Panc1 (cell line): ENCODE measurements at regions not wholly inside any gene's neighbourhood (a gene's known extent, or its start where the extent isn't known, plus 50 kb on each side); places are given as distances from the start of the nearest gene placed in this dataset.

Experiments
- ATAC-seq: fragments of 200-7000 bp; cut with Tn5 transposase; 2 replicates; pipeline ENCODE4 v1.9.1; 2020; ENCODE audit warnings: mild to moderate bottlenecking, moderate library complexity
- BruUV-seq: library from RNA; stranded (reverse); fragments of 400-500 nt; replicated peaks from 2 replicates; lab custom pipeline; 2021; lab: Mats Ljungman, UMichigan
- CTCF ChIA-PET: fragments of 300-600 bp; sonication (Branson Sonifier 250); formaldehyde crosslinking; loops from one replicate; lab custom pipeline; 2022; ENCODE audit warnings: antibody characterized with exemption; lab: Charles Lee
- POLR2A ChIA-PET: fragments of 300-600 bp; sonication (Branson Sonifier 250); formaldehyde crosslinking; loops from one replicate; lab custom pipeline; 2022; ENCODE audit warnings: antibody characterized with exemption; lab: Charles Lee
- DNase-seq: peaks from one replicate; pipeline ENCODE4 v3.0.0-alpha.2; 2010; ENCODE audit warnings: low read depth, low spot score
- H3K27ac ChIP-seq: 2 replicates; pipeline ENCODE4 v1.5.1; 2011; ENCODE audit warnings: mild to moderate bottlenecking, low read length, inconsistent platforms
- H3K27me3 ChIP-seq: fragments of 200-500 bp; sonication (Bioruptor generic); 2 replicates; pipeline ENCODE4 v1.6.0; 2014; ENCODE audit warnings: low read length, inconsistent platforms; ENCODE audit not compliant: control insufficient read depth, insufficient read depth
- H3K36me3 ChIP-seq: fragments of 200-500 bp; sonication (Bioruptor generic); 2 replicates; pipeline ENCODE4 v1.5.1; 2014; ENCODE audit warnings: inconsistent platforms, mild to moderate bottlenecking, low read length, moderate library complexity; ENCODE audit not compliant: control insufficient read depth, insufficient read depth
- H3K4me1 ChIP-seq: 2 replicates; pipeline ENCODE4 v1.5.1; 2011; ENCODE audit warnings: inconsistent platforms, mild to moderate bottlenecking, low read length, moderate library complexity; ENCODE audit not compliant: control insufficient read depth, insufficient read depth
- H3K4me3 ChIP-seq, 2 experiments: 2 replicates each; pipeline ENCODE4 v1.5.1; 2011 to 2012; ENCODE audit warnings: low read depth in 2 of 2, low read length in 2 of 2, mild to moderate bottlenecking in 2 of 2, inconsistent platforms in 1 of 2, moderate library complexity in 1 of 2
- H3K9me3 ChIP-seq: fragments of 200-500 bp; sonication (Bioruptor generic); 2 replicates; pipeline ENCODE4 v1.5.1; 2014; ENCODE audit warnings: low read depth, mild to moderate bottlenecking, inconsistent platforms, low read length, moderate library complexity; ENCODE audit not compliant: control insufficient read depth, insufficient read depth
- CTCF ChIP-seq: fragments of 450-650 bp; IDR thresholded peaks from 2 replicates; pipeline ENCODE4 v1.5.1; 2017; ENCODE audit warnings: mild to moderate bottlenecking
- POLR2AphosphoS5 ChIP-seq: IDR thresholded peaks from 2 replicates; pipeline ENCODE4 v1.6.1; 2012; ENCODE audit warnings: mild to moderate bottlenecking, low read depth, low read length, moderate library complexity
- SIN3A ChIP-seq: IDR thresholded peaks from 2 replicates; pipeline ENCODE4 v1.6.1; 2012; ENCODE audit warnings: low read depth, mild to moderate bottlenecking, low read length, moderate library complexity, borderline replicate concordance; ENCODE audit not compliant: insufficient read depth
- TCF7L2 ChIP-seq: IDR thresholded peaks from 2 replicates; pipeline ENCODE4 v1.6.1; 2011; ENCODE audit warnings: mild to moderate bottlenecking, low read depth, low read length, inconsistent platforms
- in situ Hi-C: cut with HindIII; loops from 2 replicates; pipeline ENCODE4 v1.10.0; 2016; ENCODE audit warnings: low sequenced_read_pairs, low pct_unique_long_range_greater_than_20kb
- intact Hi-C: fragments of 100-400 bp; cut with micrococcal nuclease; formaldehyde crosslinking; loops from one replicate; pipeline ENCODE4 v1.10.0; 2022; ENCODE audit not compliant: unreplicated experiment
- TF ChIP-seq, protein P1 (sequence below), 2 experiments: IDR thresholded peaks; 2 replicates each; pipeline ENCODE4 v1.6.1; 2011 to 2012; ENCODE audit warnings: low read depth in 2 of 2, control low read depth in 1 of 2, low read length in 1 of 2, mild to moderate bottlenecking in 1 of 2, moderate library complexity in 1 of 2; ENCODE audit not compliant: insufficient read depth in 1 of 2

DNA sequence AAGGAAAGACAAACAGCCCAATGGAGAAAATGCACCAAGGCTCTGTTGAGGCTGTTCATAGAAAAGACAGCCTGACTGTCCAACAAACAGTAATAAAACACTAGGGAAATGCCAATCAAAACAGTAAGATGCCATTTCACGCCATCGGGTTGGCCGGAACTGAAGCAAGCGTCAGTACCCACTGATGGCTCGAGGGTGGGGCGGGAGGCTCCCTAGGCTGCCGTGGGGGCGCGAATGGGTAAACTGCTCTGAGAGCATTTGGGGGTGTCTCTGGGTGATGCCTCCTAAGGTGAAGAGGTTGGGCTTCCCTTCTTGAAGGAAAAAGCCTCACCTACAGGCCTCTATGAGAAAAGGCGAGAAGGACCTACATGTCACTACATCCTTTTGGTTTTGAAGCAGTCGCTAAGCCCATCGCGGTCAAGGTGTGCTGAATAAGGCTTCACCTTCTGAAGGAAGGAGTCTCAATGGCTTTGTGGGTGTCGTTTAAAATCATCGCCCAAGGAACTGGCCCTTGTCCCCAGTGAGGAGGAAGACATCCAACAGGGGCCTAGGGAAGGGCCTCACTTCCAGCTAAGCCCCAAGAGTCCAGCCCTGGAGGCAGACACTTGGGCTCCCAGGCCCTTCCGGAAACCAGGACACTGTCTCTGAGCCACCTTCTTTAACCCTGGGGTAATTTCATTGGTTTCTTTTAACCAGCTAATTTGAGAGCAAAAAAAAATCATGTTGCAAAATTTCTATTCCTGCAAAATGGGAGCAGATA, 98.5 kb upstream of the PPP2R2D start:
- no peak for TF ChIP-seq CTCF
- TF ChIP-seq, protein P1, sequence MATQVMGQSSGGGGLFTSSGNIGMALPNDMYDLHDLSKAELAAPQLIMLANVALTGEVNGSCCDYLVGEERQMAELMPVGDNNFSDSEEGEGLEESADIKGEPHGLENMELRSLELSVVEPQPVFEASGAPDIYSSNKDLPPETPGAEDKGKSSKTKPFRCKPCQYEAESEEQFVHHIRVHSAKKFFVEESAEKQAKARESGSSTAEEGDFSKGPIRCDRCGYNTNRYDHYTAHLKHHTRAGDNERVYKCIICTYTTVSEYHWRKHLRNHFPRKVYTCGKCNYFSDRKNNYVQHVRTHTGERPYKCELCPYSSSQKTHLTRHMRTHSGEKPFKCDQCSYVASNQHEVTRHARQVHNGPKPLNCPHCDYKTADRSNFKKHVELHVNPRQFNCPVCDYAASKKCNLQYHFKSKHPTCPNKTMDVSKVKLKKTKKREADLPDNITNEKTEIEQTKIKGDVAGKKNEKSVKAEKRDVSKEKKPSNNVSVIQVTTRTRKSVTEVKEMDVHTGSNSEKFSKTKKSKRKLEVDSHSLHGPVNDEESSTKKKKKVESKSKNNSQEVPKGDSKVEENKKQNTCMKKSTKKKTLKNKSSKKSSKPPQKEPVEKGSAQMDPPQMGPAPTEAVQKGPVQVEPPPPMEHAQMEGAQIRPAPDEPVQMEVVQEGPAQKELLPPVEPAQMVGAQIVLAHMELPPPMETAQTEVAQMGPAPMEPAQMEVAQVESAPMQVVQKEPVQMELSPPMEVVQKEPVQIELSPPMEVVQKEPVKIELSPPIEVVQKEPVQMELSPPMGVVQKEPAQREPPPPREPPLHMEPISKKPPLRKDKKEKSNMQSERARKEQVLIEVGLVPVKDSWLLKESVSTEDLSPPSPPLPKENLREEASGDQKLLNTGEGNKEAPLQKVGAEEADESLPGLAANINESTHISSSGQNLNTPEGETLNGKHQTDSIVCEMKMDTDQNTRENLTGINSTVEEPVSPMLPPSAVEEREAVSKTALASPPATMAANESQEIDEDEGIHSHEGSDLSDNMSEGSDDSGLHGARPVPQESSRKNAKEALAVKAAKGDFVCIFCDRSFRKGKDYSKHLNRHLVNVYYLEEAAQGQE (IDR thresholded peaks at IDR 0.05; ENCODE audit: insufficient read depth in 1 of 2, low read depth in 2 of 2, low read length in 1 of 2) = no peak
- no peak for TF ChIP-seq POLR2AphosphoS5
- no peak for TF ChIP-seq SIN3A
- no peak for TF ChIP-seq TCF7L2
- ATAC-seq = no peak
- no peaks in the 10 kb centered on the region for H3K36me3 ChIP-seq
- in situ Hi-C loops (no loop called here), intact Hi-C loops (no loop called here)
- H3K4me3 ChIP-seq = no peak overlapping the region
- H3K9me3 ChIP-seq = no peaks in the 10 kb centered on the region
- ChIA-PET POLR2A (no interaction called here), CTCF (no interaction called here)
- no peaks in the 10 kb centered on the region for H3K4me1 ChIP-seq
- no peaks in the 10 kb centered on the region for H3K27me3 ChIP-seq
- no peak for DNase-seq
- no peak overlapping the region for H3K27ac ChIP-seq
- BruUV-seq = no TSS peak

- POLR2A ChIA-PET = no interaction called here
- BruUV-seq = no TSS peak
Measured at GRCh38 chr10:131802996-131803395, 97.8 kb upstream of the PPP2R2D start.

More at GRCh38 chr10:131802996-131803395, 97.8 kb upstream of the PPP2R2D start:
- Histone ChIP-seq H3K4me1 (no peaks in the 10 kb centered on the region), H3K9me3 (no peaks in the 10 kb centered on the region), H3K4me3 (no peak overlapping the region), H3K27me3 (no peaks in the 10 kb centered on the region), H3K27ac (no peak overlapping the region), H3K36me3 (no peaks in the 10 kb centered on the region)
- no peak for DNase-seq
- CTCF ChIA-PET = no interaction called here
- ATAC-seq = no peak
- in situ Hi-C loops = no loop called here
- TF ChIP-seq SIN3A (no peak), TCF7L2 (no peak), CTCF (no peak), POLR2AphosphoS5 (no peak)
- TF ChIP-seq, protein P1 (IDR thresholded peaks at IDR 0.05; ENCODE audit: insufficient read depth in 1 of 2, low read depth in 2 of 2, low read length in 1 of 2) = no peak
- intact Hi-C loops = no loop called here
